Fibroblast of lung (primary cell): ENCODE measurements at regions not wholly inside any gene's neighbourhood (a gene's known extent, or its start where the extent isn't known, plus 50 kb on each side); places are given as distances from the start of the nearest gene placed in this dataset.

Experiments used
- EZH2 ChIP-seq: IDR thresholded peaks from 2 replicates; pipeline ENCODE4 v1.5.1; 2012; ENCODE audit warnings: low read length, control low read depth, mild to moderate bottlenecking; ENCODE audit errors: missing control alignments
- TF ChIP-seq, protein P1 (sequence below), 2 donors: IDR thresholded peaks in 1 of 2; conservative IDR thresholded peaks in 1 of 2; 1 replicate in 1 of 2; 2 replicates in 1 of 2; pipeline ENCODE4 v1.5.1; 2011 to 2012; ENCODE audit warnings: low read length in 2 of 2, control low read depth in 1 of 2, inconsistent platforms in 1 of 2, low read depth in 1 of 2, mild to moderate bottlenecking in 1 of 2

DNA sequence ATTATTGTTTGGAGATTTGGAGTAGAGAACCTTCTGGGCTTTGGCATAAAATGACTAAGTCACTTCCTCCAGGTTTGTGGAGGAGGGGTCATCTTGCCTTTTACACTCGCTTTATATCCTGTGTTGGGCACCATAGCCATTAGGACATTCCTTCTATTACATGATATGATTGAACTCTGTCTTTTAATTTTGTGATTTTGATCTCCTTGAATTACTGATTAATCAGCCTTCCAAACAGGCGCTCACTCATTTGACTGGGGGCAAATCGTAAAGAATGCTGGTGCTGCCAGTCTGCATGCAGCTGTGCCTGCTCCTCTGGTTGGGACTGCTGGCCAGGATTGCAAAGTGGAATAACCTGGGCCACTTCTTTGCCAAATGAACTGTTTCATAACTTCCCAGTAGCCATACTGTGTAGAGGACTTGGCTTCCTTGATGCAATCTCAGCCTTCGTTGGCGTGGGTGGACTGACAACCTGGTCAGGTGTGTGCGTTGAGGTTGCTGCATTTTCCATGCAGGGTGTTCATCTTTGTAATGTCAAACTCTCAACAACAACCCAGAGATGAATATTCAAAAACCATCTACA, 65.9 kb upstream of the RAB11FIP2 start:
- TF ChIP-seq, protein P1, sequence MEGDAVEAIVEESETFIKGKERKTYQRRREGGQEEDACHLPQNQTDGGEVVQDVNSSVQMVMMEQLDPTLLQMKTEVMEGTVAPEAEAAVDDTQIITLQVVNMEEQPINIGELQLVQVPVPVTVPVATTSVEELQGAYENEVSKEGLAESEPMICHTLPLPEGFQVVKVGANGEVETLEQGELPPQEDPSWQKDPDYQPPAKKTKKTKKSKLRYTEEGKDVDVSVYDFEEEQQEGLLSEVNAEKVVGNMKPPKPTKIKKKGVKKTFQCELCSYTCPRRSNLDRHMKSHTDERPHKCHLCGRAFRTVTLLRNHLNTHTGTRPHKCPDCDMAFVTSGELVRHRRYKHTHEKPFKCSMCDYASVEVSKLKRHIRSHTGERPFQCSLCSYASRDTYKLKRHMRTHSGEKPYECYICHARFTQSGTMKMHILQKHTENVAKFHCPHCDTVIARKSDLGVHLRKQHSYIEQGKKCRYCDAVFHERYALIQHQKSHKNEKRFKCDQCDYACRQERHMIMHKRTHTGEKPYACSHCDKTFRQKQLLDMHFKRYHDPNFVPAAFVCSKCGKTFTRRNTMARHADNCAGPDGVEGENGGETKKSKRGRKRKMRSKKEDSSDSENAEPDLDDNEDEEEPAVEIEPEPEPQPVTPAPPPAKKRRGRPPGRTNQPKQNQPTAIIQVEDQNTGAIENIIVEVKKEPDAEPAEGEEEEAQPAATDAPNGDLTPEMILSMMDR (conservative IDR thresholded peaks at IDR 0.05 in 1 of 2, IDR thresholded peaks at IDR 0.05 in 1 of 2; ENCODE audit: low read depth in 1 of 2, low read length in 2 of 2) = no peak
- TF ChIP-seq EZH2 = no peak
